ENCODE measurements at regions not wholly inside any gene's neighbourhood (a gene's known extent, or its start where the extent isn't known, plus 50 kb on each side); places are given as distances from the start of the nearest gene placed in this dataset.

GRCh38 chr19:28504727-28505126 is 708.2 kb downstream of the UQCRFS1 start:
- Histone ChIP-seq H3K27me3 (replicated peaks; ENCODE audit: insufficient read depth, low read depth, low read length, poor library complexity) (no peaks in the 10 kb centered on the region), H3K4me3 (ENCODE audit: low read depth, low read length, poor library complexity, severe bottlenecking) (no peak overlapping the region), H3K27ac (ENCODE audit: low read depth, low read length, poor library complexity, severe bottlenecking) (no peak overlapping the region), H3K9me3 (ENCODE audit: low read depth, low read length, poor library complexity, severe bottlenecking) (peaks cover 12% of the 10 kb centered on the region), H3K36me3 (ENCODE audit: insufficient read depth, low read length, poor library complexity, severe bottlenecking) (no peaks in the 10 kb centered on the region), H3K4me1 (ENCODE audit: insufficient read depth, low read length, poor library complexity, severe bottlenecking) (no peaks in the 10 kb centered on the region)
- no TSS peak for BruUV-seq (replicated peaks)
- TF ChIP-seq, protein P1, sequence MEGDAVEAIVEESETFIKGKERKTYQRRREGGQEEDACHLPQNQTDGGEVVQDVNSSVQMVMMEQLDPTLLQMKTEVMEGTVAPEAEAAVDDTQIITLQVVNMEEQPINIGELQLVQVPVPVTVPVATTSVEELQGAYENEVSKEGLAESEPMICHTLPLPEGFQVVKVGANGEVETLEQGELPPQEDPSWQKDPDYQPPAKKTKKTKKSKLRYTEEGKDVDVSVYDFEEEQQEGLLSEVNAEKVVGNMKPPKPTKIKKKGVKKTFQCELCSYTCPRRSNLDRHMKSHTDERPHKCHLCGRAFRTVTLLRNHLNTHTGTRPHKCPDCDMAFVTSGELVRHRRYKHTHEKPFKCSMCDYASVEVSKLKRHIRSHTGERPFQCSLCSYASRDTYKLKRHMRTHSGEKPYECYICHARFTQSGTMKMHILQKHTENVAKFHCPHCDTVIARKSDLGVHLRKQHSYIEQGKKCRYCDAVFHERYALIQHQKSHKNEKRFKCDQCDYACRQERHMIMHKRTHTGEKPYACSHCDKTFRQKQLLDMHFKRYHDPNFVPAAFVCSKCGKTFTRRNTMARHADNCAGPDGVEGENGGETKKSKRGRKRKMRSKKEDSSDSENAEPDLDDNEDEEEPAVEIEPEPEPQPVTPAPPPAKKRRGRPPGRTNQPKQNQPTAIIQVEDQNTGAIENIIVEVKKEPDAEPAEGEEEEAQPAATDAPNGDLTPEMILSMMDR (conservative IDR thresholded peaks at IDR 0.05; ENCODE audit: low read depth, low read length), result no peak
- no peak for TF ChIP-seq EZH2 (IDR thresholded peaks at IDR 0.05; ENCODE audit: borderline replicate concordance, low read depth, low read length, poor library complexity, severe bottlenecking)
- DNase-seq (ENCODE audit: low spot score), result no peak
- POLR2A ChIA-PET (ENCODE audit: low non-redundant PET), result no interaction called here
- CTCF ChIA-PET, result no interaction called here
- intact Hi-C loops (cut with micrococcal nuclease; ENCODE audit: unreplicated experiment), result no loop called here

DNA sequence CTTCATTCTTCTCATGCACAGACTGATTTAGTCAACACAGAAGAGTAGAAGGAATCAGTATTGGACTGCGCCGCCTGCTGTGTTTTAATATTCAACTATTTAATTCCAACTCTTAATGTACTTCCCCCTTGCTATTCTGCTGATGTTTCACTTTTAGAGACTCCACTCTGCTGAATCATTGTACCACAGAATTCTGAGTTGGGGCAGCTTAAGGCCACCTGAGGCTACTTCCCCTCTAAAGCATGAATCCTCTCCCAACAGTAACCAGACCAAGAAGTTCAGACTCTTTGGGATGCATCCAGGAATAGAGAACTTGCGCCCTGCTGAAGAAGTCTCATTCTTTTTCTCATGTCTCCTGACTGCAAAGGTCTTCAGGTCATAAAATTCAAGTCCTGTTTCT is 708.8 kb downstream of the UQCRFS1 start:
- Histone ChIP-seq H3K27ac (ENCODE audit: low read depth, low read length, poor library complexity, severe bottlenecking) (no peak overlapping the region), H3K4me1 (ENCODE audit: insufficient read depth, low read length, poor library complexity, severe bottlenecking) (no peaks in the 10 kb centered on the region), H3K27me3 (replicated peaks; ENCODE audit: insufficient read depth, low read depth, low read length, poor library complexity) (no peaks in the 10 kb centered on the region), H3K4me3 (ENCODE audit: low read depth, low read length, poor library complexity, severe bottlenecking) (no peak overlapping the region), H3K9me3 (ENCODE audit: low read depth, low read length, poor library complexity, severe bottlenecking) (peaks cover 12% of the 10 kb centered on the region), H3K36me3 (ENCODE audit: insufficient read depth, low read length, poor library complexity, severe bottlenecking) (no peaks in the 10 kb centered on the region)
- BruUV-seq (replicated peaks), result no TSS peak
- TF ChIP-seq EZH2 (IDR thresholded peaks at IDR 0.05; ENCODE audit: borderline replicate concordance, low read depth, low read length, poor library complexity, severe bottlenecking), result no peak
- TF ChIP-seq, protein P1 (conservative IDR thresholded peaks at IDR 0.05; ENCODE audit: low read depth, low read length), result no peak
- no peak for DNase-seq (ENCODE audit: low spot score)
- ChIA-PET CTCF (no interaction called here), POLR2A (ENCODE audit: low non-redundant PET) (no interaction called here)
- intact Hi-C loops (cut with micrococcal nuclease; ENCODE audit: unreplicated experiment), result no loop called here

GRCh38 chr19:28502879-28503734 is 709.8 kb downstream of the UQCRFS1 start:
- Histone ChIP-seq H3K9me3 (ENCODE audit: low read depth, low read length, poor library complexity, severe bottlenecking) (peaks cover 12% of the 10 kb centered on the region), H3K27me3 (replicated peaks; ENCODE audit: insufficient read depth, low read depth, low read length, poor library complexity) (no peaks in the 10 kb centered on the region), H3K36me3 (ENCODE audit: insufficient read depth, low read length, poor library complexity, severe bottlenecking) (no peaks in the 10 kb centered on the region), H3K27ac (ENCODE audit: low read depth, low read length, poor library complexity, severe bottlenecking) (no peak overlapping the region), H3K4me1 (ENCODE audit: insufficient read depth, low read length, poor library complexity, severe bottlenecking) (no peaks in the 10 kb centered on the region), H3K4me3 (ENCODE audit: low read depth, low read length, poor library complexity, severe bottlenecking) (no peak overlapping the region)
- CTCF ChIA-PET, result no interaction called here
- intact Hi-C loops (cut with micrococcal nuclease; ENCODE audit: unreplicated experiment), result no loop called here
- BruUV-seq (replicated peaks), result no TSS peak
- DNase-seq (ENCODE audit: low spot score), result no peak
- POLR2A ChIA-PET (ENCODE audit: low non-redundant PET), result no interaction called here
- TF ChIP-seq EZH2 (IDR thresholded peaks at IDR 0.05; ENCODE audit: borderline replicate concordance, low read depth, low read length, poor library complexity, severe bottlenecking), result no peak
- TF ChIP-seq, protein P1 (conservative IDR thresholded peaks at IDR 0.05; ENCODE audit: low read depth, low read length), result no peak
